Astrocyte of the cerebellum (primary cell): ENCODE measurements at regions not wholly inside any gene's neighbourhood (a gene's known extent, or its start where the extent isn't known, plus 50 kb on each side); places are given as distances from the start of the nearest gene placed in this dataset.

Experiments used
- DNase-seq: peaks from one replicate; pipeline ENCODE4 v3.0.0-alpha.2; 2011; ENCODE audit warnings: low read depth
- H3K4me3 ChIP-seq: 2 replicates; pipeline ENCODE4 v1.5.1; 2011; ENCODE audit warnings: mild to moderate bottlenecking, low read depth, low read length, moderate library complexity
- CTCF ChIP-seq: IDR thresholded peaks from 2 replicates; pipeline ENCODE4 v1.5.1; 2012; ENCODE audit warnings: low read length, low read depth, moderate library complexity, mild to moderate bottlenecking; ENCODE audit errors: missing control alignments
- in situ Hi-C: cut with HindIII; loops from 2 replicates; pipeline ENCODE4 v1.10.0; 2017; ENCODE audit warnings: low sequenced_read_pairs

DNA sequence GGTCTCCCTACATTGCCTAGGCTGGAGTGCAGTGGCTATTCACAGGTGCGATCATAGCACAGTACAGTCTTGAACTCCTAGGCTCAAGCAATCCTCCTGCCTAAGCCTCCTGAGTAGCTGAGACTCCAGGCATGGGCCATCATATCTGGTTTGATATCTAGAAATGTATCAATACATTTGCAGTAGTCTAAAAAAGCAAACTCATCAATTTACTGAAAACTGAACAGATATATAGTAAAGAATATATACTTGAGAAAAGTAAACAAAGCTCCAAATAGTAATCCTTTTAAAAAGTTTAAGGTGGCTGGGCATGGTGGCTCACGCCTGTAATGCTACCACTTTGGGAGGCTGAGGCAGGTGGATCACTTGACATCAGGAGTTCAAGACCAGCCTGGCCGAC lies 57.1 kb upstream of the KMT2C start:
- DNase-seq = no peak
- H3K4me3 ChIP-seq = no peak overlapping the region
- no peak for TF ChIP-seq CTCF
- in situ Hi-C loops = no loop called here

GRCh38 chr7:152489044-152489443 lies 53.2 kb upstream of the KMT2C start:
- in situ Hi-C loops = no loop called here
- no peak for DNase-seq
- H3K4me3 ChIP-seq = no peak overlapping the region
- no peak for TF ChIP-seq CTCF

- DNase-seq = no peak
- no peak overlapping the region for H3K4me3 ChIP-seq
- no peak for TF ChIP-seq CTCF
- in situ Hi-C loops = no loop called here
Observed at GRCh38 chr7:152486968-152487367, 51.2 kb upstream of the KMT2C start.

GRCh38 chr7:152485826-152486225 lies 50.0 kb upstream of the KMT2C start:
- H3K4me3 ChIP-seq = no peak overlapping the region
- no peak for DNase-seq
- in situ Hi-C loops = no loop called here
- no peak for TF ChIP-seq CTCF
